Esophagus muscularis mucosa (tissue), 4 donors: ENCODE measurements at regions not wholly inside any gene's neighbourhood (a gene's known extent, or its start where the extent isn't known, plus 50 kb on each side); places are given as distances from the start of the nearest gene placed in this dataset.

Source experiments
- EP300 ChIP-seq: sonication (generic); formaldehyde crosslinking; IDR thresholded peaks from one replicate; pipeline ENCODE4 v1.6.1; 2017; ENCODE audit warnings: antibody characterized with exemption
- POLR2A ChIP-seq: fragments of 450-650 bp; IDR thresholded peaks from one replicate; pipeline ENCODE4 v1.6.1; 2017; ENCODE audit warnings: antibody characterized with exemption, moderate library complexity, mild to moderate bottlenecking, low read depth
- POLR2AphosphoS5 ChIP-seq, 2 donors: sonication (generic); formaldehyde crosslinking; IDR thresholded peaks; one replicate each; pipeline ENCODE4 v1.6.1; 2017; ENCODE audit warnings: antibody characterized with exemption in 2 of 2
- TF ChIP-seq, protein P1 (sequence below), 3 experiments: fragments of 200-600 bp in 2 of 3; fragments of 450-650 bp in 1 of 3; sonication (generic) in 2 of 3; IDR thresholded peaks; one replicate each; pipeline ENCODE4 v1.5.1; 2017 to 2019; ENCODE audit warnings: antibody characterized with exemption in 3 of 3, mild to moderate bottlenecking in 2 of 3, moderate library complexity in 1 of 3

DNA sequence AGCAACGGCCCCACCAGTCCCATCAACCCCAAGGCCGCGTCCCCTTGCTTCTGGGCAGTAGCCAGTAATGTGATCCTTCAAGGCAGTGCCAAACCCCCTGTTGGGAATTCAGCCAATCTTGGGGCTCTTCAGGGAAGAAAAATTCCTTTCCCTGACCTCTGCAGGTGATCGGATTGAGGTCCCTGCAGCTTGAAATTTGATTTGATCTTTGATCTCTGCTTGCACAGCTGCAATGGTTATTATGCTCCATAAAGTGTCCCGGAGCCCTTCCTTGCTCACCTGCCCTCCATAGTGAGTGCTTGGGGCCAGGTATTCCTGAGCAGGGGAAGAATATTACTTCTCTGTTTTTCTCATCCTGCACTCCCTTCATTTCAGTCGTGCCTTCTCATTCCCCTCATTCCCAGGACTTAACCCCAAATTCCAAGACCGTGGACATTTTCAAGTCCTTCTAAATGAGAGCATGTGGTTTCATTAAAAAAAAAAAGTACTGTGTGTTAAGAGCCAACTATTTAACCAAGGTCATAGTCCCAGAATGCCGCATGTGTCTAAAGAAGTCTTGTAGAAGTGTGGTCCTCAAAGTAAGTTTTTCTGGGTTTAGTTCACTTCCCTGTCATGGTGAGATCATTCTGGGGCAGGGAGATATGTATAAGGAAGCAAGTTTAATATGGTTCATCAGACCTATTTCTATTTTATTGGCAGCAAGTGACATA lies 56.3 kb downstream of the SOX9 start:
- TF ChIP-seq POLR2A (no peak), POLR2AphosphoS5 (IDR thresholded peaks at IDR 0.05) (no peak), EP300 (no peak)
- TF ChIP-seq, protein P1, sequence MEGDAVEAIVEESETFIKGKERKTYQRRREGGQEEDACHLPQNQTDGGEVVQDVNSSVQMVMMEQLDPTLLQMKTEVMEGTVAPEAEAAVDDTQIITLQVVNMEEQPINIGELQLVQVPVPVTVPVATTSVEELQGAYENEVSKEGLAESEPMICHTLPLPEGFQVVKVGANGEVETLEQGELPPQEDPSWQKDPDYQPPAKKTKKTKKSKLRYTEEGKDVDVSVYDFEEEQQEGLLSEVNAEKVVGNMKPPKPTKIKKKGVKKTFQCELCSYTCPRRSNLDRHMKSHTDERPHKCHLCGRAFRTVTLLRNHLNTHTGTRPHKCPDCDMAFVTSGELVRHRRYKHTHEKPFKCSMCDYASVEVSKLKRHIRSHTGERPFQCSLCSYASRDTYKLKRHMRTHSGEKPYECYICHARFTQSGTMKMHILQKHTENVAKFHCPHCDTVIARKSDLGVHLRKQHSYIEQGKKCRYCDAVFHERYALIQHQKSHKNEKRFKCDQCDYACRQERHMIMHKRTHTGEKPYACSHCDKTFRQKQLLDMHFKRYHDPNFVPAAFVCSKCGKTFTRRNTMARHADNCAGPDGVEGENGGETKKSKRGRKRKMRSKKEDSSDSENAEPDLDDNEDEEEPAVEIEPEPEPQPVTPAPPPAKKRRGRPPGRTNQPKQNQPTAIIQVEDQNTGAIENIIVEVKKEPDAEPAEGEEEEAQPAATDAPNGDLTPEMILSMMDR (IDR thresholded peaks at IDR 0.05), result no peak
